ENCODE measurements at regions not wholly inside any gene's neighbourhood (a gene's known extent, or its start where the extent isn't known, plus 50 kb on each side); places are given as distances from the start of the nearest gene placed in this dataset.

GRCh38 chr3:127113571-127113891, 79.4 kb upstream of the PRR23E start (continued):
- peak; percentile 75 for TF ChIP-seq TCF7 (IDR thresholded peaks at IDR 0.05; ENCODE audit: low read depth)
- no peak for TF ChIP-seq HMGA1 (CRISPR knock-in tag; conservative IDR thresholded peaks at IDR 0.05)
- no peak for TF ChIP-seq ZNF432 (CRISPR knock-in tag; IDR thresholded peaks at IDR 0.05; ENCODE audit: borderline replicate concordance)
- TF ChIP-seq NFRKB (IDR thresholded peaks at IDR 0.05), result no peak
- TF ChIP-seq, protein P1, sequence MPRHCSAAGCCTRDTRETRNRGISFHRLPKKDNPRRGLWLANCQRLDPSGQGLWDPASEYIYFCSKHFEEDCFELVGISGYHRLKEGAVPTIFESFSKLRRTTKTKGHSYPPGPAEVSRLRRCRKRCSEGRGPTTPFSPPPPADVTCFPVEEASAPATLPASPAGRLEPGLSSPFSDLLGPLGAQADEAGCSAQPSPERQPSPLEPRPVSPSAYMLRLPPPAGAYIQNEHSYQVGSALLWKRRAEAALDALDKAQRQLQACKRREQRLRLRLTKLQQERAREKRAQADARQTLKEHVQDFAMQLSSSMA (CRISPR knock-in tag; IDR thresholded peaks at IDR 0.05), result no peak
- TF ChIP-seq, protein P2, sequence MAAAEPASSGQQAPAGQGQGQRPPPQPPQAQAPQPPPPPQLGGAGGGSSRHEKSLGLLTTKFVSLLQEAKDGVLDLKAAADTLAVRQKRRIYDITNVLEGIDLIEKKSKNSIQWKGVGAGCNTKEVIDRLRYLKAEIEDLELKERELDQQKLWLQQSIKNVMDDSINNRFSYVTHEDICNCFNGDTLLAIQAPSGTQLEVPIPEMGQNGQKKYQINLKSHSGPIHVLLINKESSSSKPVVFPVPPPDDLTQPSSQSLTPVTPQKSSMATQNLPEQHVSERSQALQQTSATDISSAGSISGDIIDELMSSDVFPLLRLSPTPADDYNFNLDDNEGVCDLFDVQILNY (CRISPR knock-in tag; conservative IDR thresholded peaks at IDR 0.05), result no peak
- TF ChIP-seq PHF21A (CRISPR knock-in tag; IDR thresholded peaks at IDR 0.05), result peak; percentile 51; the same call in 1 of the 2 replicates
- TF ChIP-seq HMG20B (CRISPR knock-in tag; conservative IDR thresholded peaks at IDR 0.05), result peak; percentile 71; the same call in 1 of the 2 replicates
- no peak for TF ChIP-seq ZBTB46 (CRISPR knock-in tag; IDR thresholded peaks at IDR 0.05; ENCODE audit: borderline replicate concordance)
- no peak for TF ChIP-seq ATF7 (IDR thresholded peaks at IDR 0.05)
- no peak for TF ChIP-seq ATF7 (CRISPR knock-in tag; IDR thresholded peaks at IDR 0.05)
- no peak for TF ChIP-seq SUZ12 (IDR thresholded peaks at IDR 0.05; ENCODE audit: low read depth, low read length)
- no peak for TF ChIP-seq NR1H2 (CRISPR knock-in tag; IDR thresholded peaks at IDR 0.05; ENCODE audit: borderline replicate concordance, low read depth)
- TF ChIP-seq, protein P3, sequence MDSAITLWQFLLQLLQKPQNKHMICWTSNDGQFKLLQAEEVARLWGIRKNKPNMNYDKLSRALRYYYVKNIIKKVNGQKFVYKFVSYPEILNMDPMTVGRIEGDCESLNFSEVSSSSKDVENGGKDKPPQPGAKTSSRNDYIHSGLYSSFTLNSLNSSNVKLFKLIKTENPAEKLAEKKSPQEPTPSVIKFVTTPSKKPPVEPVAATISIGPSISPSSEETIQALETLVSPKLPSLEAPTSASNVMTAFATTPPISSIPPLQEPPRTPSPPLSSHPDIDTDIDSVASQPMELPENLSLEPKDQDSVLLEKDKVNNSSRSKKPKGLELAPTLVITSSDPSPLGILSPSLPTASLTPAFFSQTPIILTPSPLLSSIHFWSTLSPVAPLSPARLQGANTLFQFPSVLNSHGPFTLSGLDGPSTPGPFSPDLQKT (CRISPR knock-in tag; IDR thresholded peaks at IDR 0.05; ENCODE audit: borderline replicate concordance), result no peak
- 0 out of 2 replicates have a peak, but pooled peaks have one; percentile 27 for TF ChIP-seq MIER2 (CRISPR knock-in tag; IDR thresholded peaks at IDR 0.05)
- TF ChIP-seq SPEN (CRISPR knock-in tag; IDR thresholded peaks at IDR 0.05; ENCODE audit: low read depth), result no peak
- no peak for TF ChIP-seq ZNF235 (CRISPR knock-in tag; IDR thresholded peaks at IDR 0.05; ENCODE audit: borderline replicate concordance)
- no peak for TF ChIP-seq ZNF143 (CRISPR knock-in tag; IDR thresholded peaks at IDR 0.05)
- no peak for TF ChIP-seq MLX (CRISPR knock-in tag; IDR thresholded peaks at IDR 0.05)
- no peak for TF ChIP-seq RNF219 (CRISPR knock-in tag; IDR thresholded peaks at IDR 0.05)
- no peak for TF ChIP-seq ZBTB42 (CRISPR knock-in tag; IDR thresholded peaks at IDR 0.05)
- no peak for TF ChIP-seq ZNF713 (CRISPR knock-in tag; IDR thresholded peaks at IDR 0.05)
- TF ChIP-seq ZZZ3 (CRISPR knock-in tag; IDR thresholded peaks at IDR 0.05; ENCODE audit: borderline replicate concordance), result no peak
- TF ChIP-seq ZNF263 (CRISPR knock-in tag; IDR thresholded peaks at IDR 0.05), result no peak
- no peak for TF ChIP-seq JARID2 (CRISPR knock-in tag; IDR thresholded peaks at IDR 0.05; ENCODE audit: insufficient replicate concordance)
